ENCODE measurements at regions not wholly inside any gene's neighbourhood (a gene's known extent, or its start where the extent isn't known, plus 50 kb on each side); places are given as distances from the start of the nearest gene placed in this dataset.

DNA sequence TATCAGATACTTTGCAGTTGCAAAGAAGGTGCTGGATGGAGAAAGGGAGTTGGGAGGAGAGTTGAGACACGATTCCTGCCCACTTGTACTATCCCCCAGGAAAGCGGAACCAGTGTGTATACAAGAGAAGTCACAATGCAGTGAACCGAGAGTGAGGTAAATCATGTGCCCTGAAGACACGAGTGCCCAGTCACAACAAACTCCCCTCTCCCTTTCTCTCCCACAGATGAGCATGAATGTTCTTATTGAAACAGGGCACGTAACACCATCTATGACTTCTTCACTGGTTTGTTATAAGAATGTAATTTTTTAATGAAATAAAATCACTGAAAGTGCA, 155.7 kb downstream of the IRS1 start:
- Histone ChIP-seq H3K9me3 (ENCODE audit: control insufficient read depth in 2 of 2, insufficient read depth in 1 of 2, low read depth in 1 of 2, low read length in 1 of 2) (no peaks in the 10 kb centered on the region), H3K4me1 (ENCODE audit: control insufficient read depth in 2 of 2, insufficient read depth in 2 of 2, low read length in 1 of 2) (peaks cover 0 to 3% of the 10 kb centered on the region in 2 donors), H3K4me3 (ENCODE audit: low read depth in 1 of 2, low read length in 2 of 2) (no peak overlapping the region), H3K36me3 (ENCODE audit: control insufficient read depth in 2 of 2, insufficient read depth in 2 of 2, low read length in 1 of 2) (no peaks in the 10 kb centered on the region), H3K27me3 (ENCODE audit: control insufficient read depth in 1 of 2, insufficient read depth in 2 of 2, low read length in 2 of 2) (no peaks in the 10 kb centered on the region), H3K27ac (ENCODE audit: low read depth in 2 of 2, low read length in 1 of 2) (no peak overlapping the region)
- 83 to 84% methylated on average over 5 of the region's 5 CpGs for WGBS, 2 donors

DNA sequence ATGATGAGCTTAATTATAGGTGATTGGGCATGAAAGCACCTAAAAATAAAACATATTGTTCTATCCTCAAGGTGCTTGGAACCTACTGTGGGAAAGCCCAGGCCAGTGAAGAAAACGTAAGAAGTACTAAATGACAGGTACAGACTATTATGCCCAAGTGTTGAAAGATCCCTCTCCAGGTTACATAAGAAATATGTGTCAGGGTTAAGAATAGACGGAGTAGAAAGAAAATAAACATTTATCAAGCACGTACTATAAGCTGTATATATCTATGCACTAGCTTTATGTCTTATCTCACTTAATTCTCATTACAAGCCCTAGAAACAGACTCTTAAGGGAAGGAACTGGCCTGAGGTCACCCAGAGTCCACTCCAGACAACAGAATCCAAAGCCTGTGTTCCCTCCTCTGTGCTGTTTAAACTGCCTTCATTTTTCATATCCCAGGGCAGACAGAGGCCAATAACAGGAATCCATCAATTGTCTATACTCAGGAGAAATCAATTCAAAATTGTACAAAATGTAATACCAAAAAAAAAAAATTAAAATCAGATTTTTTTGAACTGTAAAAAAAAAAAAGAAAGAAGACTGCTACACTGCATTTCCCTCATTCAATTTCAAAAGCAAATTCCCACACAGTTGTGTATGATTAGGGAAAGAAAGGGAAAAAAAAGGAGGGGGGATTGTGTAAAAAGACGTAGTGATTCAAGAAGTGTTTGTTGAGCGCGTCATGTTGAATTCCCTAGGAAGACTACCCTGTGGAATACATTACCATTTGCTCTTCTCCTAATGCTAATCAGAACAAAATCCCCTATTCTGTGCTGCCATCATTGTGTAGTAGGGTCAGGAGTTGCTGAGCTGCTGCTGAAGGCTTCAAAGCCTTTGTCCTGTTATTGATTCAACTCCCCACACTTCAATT, 156.3 kb downstream of the IRS1 start:
- Histone ChIP-seq H3K27ac (ENCODE audit: low read depth in 2 of 2, low read length in 1 of 2) (no peak overlapping the region), H3K36me3 (ENCODE audit: control insufficient read depth in 2 of 2, insufficient read depth in 2 of 2, low read length in 1 of 2) (no peaks in the 10 kb centered on the region), H3K27me3 (ENCODE audit: control insufficient read depth in 1 of 2, insufficient read depth in 2 of 2, low read length in 2 of 2) (no peaks in the 10 kb centered on the region), H3K4me1 (ENCODE audit: control insufficient read depth in 2 of 2, insufficient read depth in 2 of 2, low read length in 1 of 2) (peaks cover 0 to 3% of the 10 kb centered on the region in 2 donors), H3K9me3 (ENCODE audit: control insufficient read depth in 2 of 2, insufficient read depth in 1 of 2, low read depth in 1 of 2, low read length in 1 of 2) (no peaks in the 10 kb centered on the region), H3K4me3 (ENCODE audit: low read depth in 1 of 2, low read length in 2 of 2) (no peak overlapping the region)
- WGBS, 2 donors, result 78 to 80% methylated on average over 6 of the region's 6 CpGs

DNA sequence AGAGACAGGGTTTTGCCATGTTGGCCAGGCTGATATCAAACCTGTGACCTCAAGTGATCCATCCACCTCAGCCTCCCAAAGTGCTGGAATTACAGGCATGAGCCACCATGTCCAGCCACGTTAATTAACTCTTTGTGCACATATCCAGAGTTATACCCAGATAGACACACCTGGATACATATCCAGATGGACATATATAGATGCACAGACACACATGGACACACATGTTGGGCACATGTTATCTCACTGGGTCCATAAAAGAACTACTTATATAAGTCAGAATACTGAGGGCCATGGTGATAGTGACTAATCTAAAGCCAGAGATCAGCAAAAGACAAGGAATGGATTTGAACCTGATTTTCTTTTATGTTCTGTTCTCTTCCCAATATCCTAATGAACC, 158.6 kb downstream of the IRS1 start:
- 79 to 83% methylated on average over 1 of the region's 1 CpG for WGBS, 2 donors
- no peaks in the 10 kb centered on the region for H3K4me1 ChIP-seq (ENCODE audit: control insufficient read depth in 2 of 2, insufficient read depth in 2 of 2, low read length in 1 of 2)
- no peaks in the 10 kb centered on the region for H3K9me3 ChIP-seq (ENCODE audit: control insufficient read depth in 2 of 2, insufficient read depth in 1 of 2, low read depth in 1 of 2, low read length in 1 of 2)
- H3K27me3 ChIP-seq (ENCODE audit: control insufficient read depth in 1 of 2, insufficient read depth in 2 of 2, low read length in 2 of 2), result no peaks in the 10 kb centered on the region
- H3K27ac ChIP-seq (ENCODE audit: low read depth in 2 of 2, low read length in 1 of 2), result no peak overlapping the region
- H3K4me3 ChIP-seq (ENCODE audit: low read depth in 1 of 2, low read length in 2 of 2), result no peak overlapping the region
- no peaks in the 10 kb centered on the region for H3K36me3 ChIP-seq (ENCODE audit: control insufficient read depth in 2 of 2, insufficient read depth in 2 of 2, low read length in 1 of 2)

DNA sequence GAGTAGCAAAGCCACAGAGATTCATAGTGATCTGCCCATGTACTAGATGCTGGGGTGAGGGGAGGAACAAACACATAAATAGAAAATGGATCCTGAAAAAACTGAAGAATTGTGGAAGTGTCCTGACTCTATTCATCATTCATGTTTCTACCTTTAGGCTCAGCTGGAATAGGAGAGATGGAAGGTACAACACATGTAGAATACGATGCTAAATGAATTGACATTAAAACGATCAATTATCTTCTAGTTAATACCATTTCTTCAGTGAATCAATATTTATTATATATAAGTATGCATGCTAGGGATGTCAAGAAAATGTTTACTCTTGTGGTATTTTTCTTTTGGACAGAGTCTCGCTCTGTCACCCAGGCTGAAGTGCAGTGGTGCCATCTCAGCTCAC, 159.1 kb downstream of the IRS1 start:
- H3K27me3 ChIP-seq (ENCODE audit: control insufficient read depth in 1 of 2, insufficient read depth in 2 of 2, low read length in 2 of 2), result no peaks in the 10 kb centered on the region
- no peak overlapping the region for H3K4me3 ChIP-seq (ENCODE audit: low read depth in 1 of 2, low read length in 2 of 2)
- no peaks in the 10 kb centered on the region for H3K36me3 ChIP-seq (ENCODE audit: control insufficient read depth in 2 of 2, insufficient read depth in 2 of 2, low read length in 1 of 2)
- H3K4me1 ChIP-seq (ENCODE audit: control insufficient read depth in 2 of 2, insufficient read depth in 2 of 2, low read length in 1 of 2), result no peaks in the 10 kb centered on the region
- no peak overlapping the region for H3K27ac ChIP-seq (ENCODE audit: low read depth in 2 of 2, low read length in 1 of 2)
- WGBS, 2 donors, result 96 to 97% methylated on average over 3 of the region's 3 CpGs
- no peaks in the 10 kb centered on the region for H3K9me3 ChIP-seq (ENCODE audit: control insufficient read depth in 2 of 2, insufficient read depth in 1 of 2, low read depth in 1 of 2, low read length in 1 of 2)

DNA sequence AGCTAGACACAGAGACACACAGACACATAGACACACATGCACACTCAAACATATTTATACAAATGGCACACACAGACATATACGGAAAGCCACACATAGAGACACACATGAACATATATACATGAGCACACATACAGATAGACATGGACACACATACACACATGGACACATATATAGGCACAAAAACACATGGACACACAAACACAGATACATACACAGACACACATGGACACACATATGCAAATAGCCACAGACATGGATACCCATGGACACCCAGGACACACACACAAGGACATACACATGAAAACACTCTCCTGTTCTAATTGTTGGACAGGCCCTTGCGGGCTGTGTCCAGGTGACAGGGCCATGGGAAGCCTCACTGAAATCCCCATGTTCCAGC, 160.1 kb downstream of the IRS1 start:
- Histone ChIP-seq H3K36me3 (ENCODE audit: control insufficient read depth in 2 of 2, insufficient read depth in 2 of 2, low read length in 1 of 2) (no peaks in the 10 kb centered on the region), H3K27ac (ENCODE audit: low read depth in 2 of 2, low read length in 1 of 2) (no peak overlapping the region), H3K27me3 (ENCODE audit: control insufficient read depth in 1 of 2, insufficient read depth in 2 of 2, low read length in 2 of 2) (no peaks in the 10 kb centered on the region), H3K9me3 (ENCODE audit: control insufficient read depth in 2 of 2, insufficient read depth in 1 of 2, low read depth in 1 of 2, low read length in 1 of 2) (no peaks in the 10 kb centered on the region), H3K4me1 (ENCODE audit: control insufficient read depth in 2 of 2, insufficient read depth in 2 of 2, low read length in 1 of 2) (no peaks in the 10 kb centered on the region), H3K4me3 (ENCODE audit: low read depth in 1 of 2, low read length in 2 of 2) (no peak overlapping the region)
- 95 to 97% methylated on average over 2 of the region's 2 CpGs for WGBS, 2 donors

DNA sequence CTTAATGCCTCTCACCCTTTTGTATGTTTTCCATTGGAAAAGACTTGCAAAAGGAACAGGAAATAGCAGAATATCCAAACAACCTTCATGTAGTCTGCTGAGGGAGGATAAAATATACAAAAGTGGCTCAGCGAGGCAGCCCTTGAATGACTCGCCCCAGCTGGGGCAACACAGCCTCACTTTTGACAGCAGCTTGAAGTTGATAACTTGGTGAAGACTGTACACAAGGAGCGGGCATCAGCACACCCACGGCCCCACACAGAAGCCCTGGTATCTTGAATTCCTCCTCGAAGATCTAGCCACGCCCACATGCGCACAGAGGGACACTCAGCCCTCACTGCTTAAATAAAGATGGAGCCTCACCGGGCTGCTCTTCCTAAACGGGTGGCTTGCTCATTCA, 161.0 kb downstream of the IRS1 start:
- H3K36me3 ChIP-seq (ENCODE audit: control insufficient read depth in 2 of 2, insufficient read depth in 2 of 2, low read length in 1 of 2), result no peaks in the 10 kb centered on the region
- no peaks in the 10 kb centered on the region for H3K27me3 ChIP-seq (ENCODE audit: control insufficient read depth in 1 of 2, insufficient read depth in 2 of 2, low read length in 2 of 2)
- H3K4me3 ChIP-seq (ENCODE audit: low read depth in 1 of 2, low read length in 2 of 2), result no peak overlapping the region
- H3K4me1 ChIP-seq (ENCODE audit: control insufficient read depth in 2 of 2, insufficient read depth in 2 of 2, low read length in 1 of 2), result no peaks in the 10 kb centered on the region
- WGBS, 2 donors, result 75 to 76% methylated on average over 9 of the region's 9 CpGs
- H3K27ac ChIP-seq (ENCODE audit: low read depth in 2 of 2, low read length in 1 of 2), result no peak overlapping the region
- no peaks in the 10 kb centered on the region for H3K9me3 ChIP-seq (ENCODE audit: control insufficient read depth in 2 of 2, insufficient read depth in 1 of 2, low read depth in 1 of 2, low read length in 1 of 2)

DNA sequence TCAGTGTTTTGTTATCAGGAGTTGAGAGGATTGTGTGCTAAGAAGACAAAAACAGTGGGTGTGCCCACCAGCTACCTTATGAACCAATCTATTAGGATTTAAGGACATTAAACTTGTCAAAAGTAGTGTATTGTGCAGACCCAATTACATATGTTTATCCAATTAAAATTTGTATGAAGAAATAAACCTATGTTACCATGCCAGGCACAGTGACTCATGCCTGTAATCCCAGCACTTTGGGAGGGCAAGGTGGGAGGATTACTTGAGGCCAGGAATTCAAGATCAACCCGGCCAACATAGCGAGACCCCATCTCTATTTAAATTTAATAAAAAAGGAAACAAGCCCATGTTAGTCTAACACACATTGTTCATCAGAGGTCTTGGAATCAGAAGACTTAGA, 162.2 kb downstream of the IRS1 start:
- H3K9me3 ChIP-seq (ENCODE audit: control insufficient read depth in 2 of 2, insufficient read depth in 1 of 2, low read depth in 1 of 2, low read length in 1 of 2), result no peaks in the 10 kb centered on the region
- no peak overlapping the region for H3K4me3 ChIP-seq (ENCODE audit: low read depth in 1 of 2, low read length in 2 of 2)
- no peak overlapping the region for H3K27ac ChIP-seq (ENCODE audit: low read depth in 2 of 2, low read length in 1 of 2)
- WGBS, 2 donors, result 82 to 87% methylated on average over 2 of the region's 2 CpGs
- H3K36me3 ChIP-seq (ENCODE audit: control insufficient read depth in 2 of 2, insufficient read depth in 2 of 2, low read length in 1 of 2), result no peaks in the 10 kb centered on the region
- H3K4me1 ChIP-seq (ENCODE audit: control insufficient read depth in 2 of 2, insufficient read depth in 2 of 2, low read length in 1 of 2), result no peaks in the 10 kb centered on the region
- H3K27me3 ChIP-seq (ENCODE audit: control insufficient read depth in 1 of 2, insufficient read depth in 2 of 2, low read length in 2 of 2), result no peaks in the 10 kb centered on the region

DNA sequence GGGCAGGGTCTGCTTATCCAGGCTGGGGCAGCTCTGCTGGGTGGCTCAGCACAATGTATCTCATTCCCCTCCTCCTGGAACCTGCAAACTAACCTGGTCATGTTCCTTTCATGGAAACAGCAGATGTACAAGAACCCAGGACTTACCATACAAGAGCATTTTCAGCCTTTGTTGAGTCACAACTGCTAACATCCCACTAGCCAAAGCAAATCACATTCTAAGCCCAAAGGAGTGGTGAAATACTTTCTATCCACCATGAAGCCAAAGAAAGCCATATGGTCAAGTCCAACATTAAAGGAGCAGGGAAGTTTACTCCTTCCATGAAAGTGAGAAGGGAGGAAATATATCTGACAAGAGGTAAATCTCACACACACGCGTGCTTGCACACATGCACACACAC, 163.0 kb downstream of the IRS1 start:
- Histone ChIP-seq H3K36me3 (ENCODE audit: control insufficient read depth in 2 of 2, insufficient read depth in 2 of 2, low read length in 1 of 2) (no peaks in the 10 kb centered on the region), H3K9me3 (ENCODE audit: control insufficient read depth in 2 of 2, insufficient read depth in 1 of 2, low read depth in 1 of 2, low read length in 1 of 2) (no peaks in the 10 kb centered on the region), H3K4me3 (ENCODE audit: low read depth in 1 of 2, low read length in 2 of 2) (no peak overlapping the region), H3K27me3 (ENCODE audit: control insufficient read depth in 1 of 2, insufficient read depth in 2 of 2, low read length in 2 of 2) (no peaks in the 10 kb centered on the region), H3K27ac (ENCODE audit: low read depth in 2 of 2, low read length in 1 of 2) (no peak overlapping the region), H3K4me1 (ENCODE audit: control insufficient read depth in 2 of 2, insufficient read depth in 2 of 2, low read length in 1 of 2) (no peaks in the 10 kb centered on the region)
- 96 to 97% methylated on average over 2 of the region's 2 CpGs for WGBS, 2 donors

DNA sequence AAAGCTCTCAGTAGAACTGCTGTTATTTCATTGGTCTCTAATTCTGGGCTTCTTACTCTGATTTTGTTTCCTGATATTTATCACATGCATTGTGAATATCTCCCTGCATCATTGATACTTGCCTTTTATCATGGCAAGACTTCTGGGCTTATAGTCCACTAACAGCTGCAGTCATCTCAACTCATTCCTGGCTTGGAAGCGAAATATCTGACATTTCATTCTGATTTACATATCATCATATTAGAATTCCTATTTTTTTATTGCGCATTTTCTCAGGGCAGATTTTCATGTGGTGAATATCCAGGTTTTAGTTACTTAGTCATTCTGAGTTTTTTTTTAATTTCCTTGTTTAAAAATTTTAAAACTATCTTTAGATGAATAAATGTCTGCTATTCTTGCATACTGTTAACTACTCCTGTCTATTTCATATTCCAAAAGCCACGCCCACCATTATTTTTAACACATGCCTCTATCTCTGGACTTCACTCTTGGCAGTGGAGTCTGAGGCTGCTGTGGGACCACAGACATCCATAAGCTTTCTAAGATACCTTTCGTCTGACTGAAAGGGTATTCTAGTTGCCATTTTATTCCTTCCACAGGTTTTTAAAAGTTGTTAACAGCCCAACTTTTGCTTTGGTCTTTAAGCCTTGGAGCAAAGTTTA, 164.5 kb downstream of the IRS1 start:
- no peaks in the 10 kb centered on the region for H3K27me3 ChIP-seq (ENCODE audit: control insufficient read depth in 1 of 2, insufficient read depth in 2 of 2, low read length in 2 of 2)
- no peak overlapping the region for H3K27ac ChIP-seq (ENCODE audit: low read depth in 2 of 2, low read length in 1 of 2)
- WGBS, 2 donors, result 91 to 93% methylated on average over 4 of the region's 4 CpGs
- H3K9me3 ChIP-seq (ENCODE audit: control insufficient read depth in 2 of 2, insufficient read depth in 1 of 2, low read depth in 1 of 2, low read length in 1 of 2), result no peaks in the 10 kb centered on the region
- no peaks in the 10 kb centered on the region for H3K4me1 ChIP-seq (ENCODE audit: control insufficient read depth in 2 of 2, insufficient read depth in 2 of 2, low read length in 1 of 2)
- H3K36me3 ChIP-seq (ENCODE audit: control insufficient read depth in 2 of 2, insufficient read depth in 2 of 2, low read length in 1 of 2), result no peaks in the 10 kb centered on the region
- H3K4me3 ChIP-seq (ENCODE audit: low read depth in 1 of 2, low read length in 2 of 2), result no peak overlapping the region

DNA sequence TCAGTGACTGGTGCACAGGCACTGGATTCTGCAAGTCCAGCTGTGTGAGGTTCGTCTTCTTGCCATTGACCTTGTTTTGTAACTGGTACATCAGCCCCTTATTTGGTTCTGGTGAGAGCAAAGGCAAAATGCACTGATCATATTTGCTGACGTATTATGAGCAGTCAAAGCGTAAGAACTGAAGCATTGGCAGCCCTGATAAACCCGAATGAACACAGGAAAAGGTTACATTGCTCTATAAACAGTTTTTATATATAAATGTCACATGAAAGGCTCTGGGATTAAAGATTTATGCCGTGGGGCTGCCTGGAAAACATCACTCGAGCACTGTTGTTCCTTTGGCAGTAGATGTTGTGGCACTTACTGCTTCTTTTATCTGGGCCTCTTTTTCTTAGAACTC, 167.9 kb downstream of the IRS1 start:
- no peaks in the 10 kb centered on the region for H3K9me3 ChIP-seq (ENCODE audit: control insufficient read depth in 2 of 2, insufficient read depth in 1 of 2, low read depth in 1 of 2, low read length in 1 of 2)
- no peaks in the 10 kb centered on the region for H3K27me3 ChIP-seq (ENCODE audit: control insufficient read depth in 1 of 2, insufficient read depth in 2 of 2, low read length in 2 of 2)
- H3K36me3 ChIP-seq (ENCODE audit: control insufficient read depth in 2 of 2, insufficient read depth in 2 of 2, low read length in 1 of 2), result no peaks in the 10 kb centered on the region
- H3K4me1 ChIP-seq (ENCODE audit: control insufficient read depth in 2 of 2, insufficient read depth in 2 of 2, low read length in 1 of 2), result no peaks in the 10 kb centered on the region
- H3K27ac ChIP-seq (ENCODE audit: low read depth in 2 of 2, low read length in 1 of 2), result no peak overlapping the region
- no peak overlapping the region for H3K4me3 ChIP-seq (ENCODE audit: low read depth in 1 of 2, low read length in 2 of 2)
- WGBS, 2 donors, result 20 to 39% methylated on average over 6 of the region's 6 CpGs
